ENCODE measurements at regions not wholly inside any gene's neighbourhood (a gene's known extent, or its start where the extent isn't known, plus 50 kb on each side); places are given as distances from the start of the nearest gene placed in this dataset.

- Histone ChIP-seq H3K27me3 (ENCODE audit: low read depth, low read length) (no peaks in the 10 kb centered on the region), H3K27ac (ENCODE audit: low read length) (no peak overlapping the region), H3K4me3 (ENCODE audit: low read depth in 1 of 2, low read length in 2 of 2) (no peak overlapping the region), H3K36me3 (ENCODE audit: control insufficient read depth in 1 of 2, insufficient read depth in 2 of 2, low read length in 2 of 2) (no peaks in the 10 kb centered on the region), H3K9me3 (ENCODE audit: control insufficient read depth in 1 of 2, low read length in 2 of 2) (no peaks in the 10 kb centered on the region), H3K4me1 (ENCODE audit: control insufficient read depth in 1 of 2, insufficient read depth in 2 of 2, low read length in 2 of 2) (no peaks in the 10 kb centered on the region)
Observed at GRCh38 chr13:107712145-107712860, 503.0 kb downstream of the LIG4 start.

GRCh38 chr13:107690181-107690580 is 525.2 kb downstream of the LIG4 start:
- Histone ChIP-seq H3K4me3 (ENCODE audit: low read depth in 1 of 2, low read length in 2 of 2) (no peak overlapping the region), H3K27ac (ENCODE audit: low read length) (no peak overlapping the region), H3K36me3 (ENCODE audit: control insufficient read depth in 1 of 2, insufficient read depth in 2 of 2, low read length in 2 of 2) (no peaks in the 10 kb centered on the region), H3K27me3 (ENCODE audit: low read depth, low read length) (no peaks in the 10 kb centered on the region), H3K4me1 (ENCODE audit: control insufficient read depth in 1 of 2, insufficient read depth in 2 of 2, low read length in 2 of 2) (no peaks in the 10 kb centered on the region), H3K9me3 (ENCODE audit: control insufficient read depth in 1 of 2, low read length in 2 of 2) (peaks cover 0 to 3% of the 10 kb centered on the region in 2 donors)

GRCh38 chr13:107685876-107686275 is 529.5 kb downstream of the LIG4 start:
- Histone ChIP-seq H3K27ac (ENCODE audit: low read length) (no peak overlapping the region), H3K9me3 (ENCODE audit: control insufficient read depth in 1 of 2, low read length in 2 of 2) (peaks cover 0 to 2% of the 10 kb centered on the region in 2 donors), H3K27me3 (ENCODE audit: low read depth, low read length) (no peaks in the 10 kb centered on the region), H3K4me3 (ENCODE audit: low read depth in 1 of 2, low read length in 2 of 2) (no peak overlapping the region), H3K36me3 (ENCODE audit: control insufficient read depth in 1 of 2, insufficient read depth in 2 of 2, low read length in 2 of 2) (no peaks in the 10 kb centered on the region), H3K4me1 (ENCODE audit: control insufficient read depth in 1 of 2, insufficient read depth in 2 of 2, low read length in 2 of 2) (no peaks in the 10 kb centered on the region)

- H3K4me1 ChIP-seq (ENCODE audit: control insufficient read depth in 1 of 2, insufficient read depth in 2 of 2, low read length in 2 of 2): no peaks in the 10 kb centered on the region
- no peaks in the 10 kb centered on the region for H3K36me3 ChIP-seq (ENCODE audit: control insufficient read depth in 1 of 2, insufficient read depth in 2 of 2, low read length in 2 of 2)
- H3K27ac ChIP-seq (ENCODE audit: low read length): no peak overlapping the region
- no peaks in the 10 kb centered on the region for H3K9me3 ChIP-seq (ENCODE audit: control insufficient read depth in 1 of 2, low read length in 2 of 2)
- H3K27me3 ChIP-seq (ENCODE audit: low read depth, low read length): no peaks in the 10 kb centered on the region
- no peak overlapping the region for H3K4me3 ChIP-seq (ENCODE audit: low read depth in 1 of 2, low read length in 2 of 2)
Observed at GRCh38 chr13:107681600-107681999, 533.7 kb downstream of the LIG4 start.

- Histone ChIP-seq H3K9me3 (ENCODE audit: control insufficient read depth in 1 of 2, low read length in 2 of 2) (no peaks in the 10 kb centered on the region), H3K36me3 (ENCODE audit: control insufficient read depth in 1 of 2, insufficient read depth in 2 of 2, low read length in 2 of 2) (no peaks in the 10 kb centered on the region), H3K27ac (ENCODE audit: low read length) (no peak overlapping the region), H3K27me3 (ENCODE audit: low read depth, low read length) (no peaks in the 10 kb centered on the region), H3K4me1 (ENCODE audit: control insufficient read depth in 1 of 2, insufficient read depth in 2 of 2, low read length in 2 of 2) (no peaks in the 10 kb centered on the region), H3K4me3 (ENCODE audit: low read depth in 1 of 2, low read length in 2 of 2) (no peak overlapping the region)
Observed at GRCh38 chr13:107680115-107680514, 535.2 kb downstream of the LIG4 start.

- no peak overlapping the region for H3K27ac ChIP-seq (ENCODE audit: low read length)
- H3K4me3 ChIP-seq (ENCODE audit: low read depth in 1 of 2, low read length in 2 of 2): no peak overlapping the region
- H3K36me3 ChIP-seq (ENCODE audit: control insufficient read depth in 1 of 2, insufficient read depth in 2 of 2, low read length in 2 of 2): no peaks in the 10 kb centered on the region
- no peaks in the 10 kb centered on the region for H3K27me3 ChIP-seq (ENCODE audit: low read depth, low read length)
- H3K4me1 ChIP-seq (ENCODE audit: control insufficient read depth in 1 of 2, insufficient read depth in 2 of 2, low read length in 2 of 2): no peaks in the 10 kb centered on the region
- H3K9me3 ChIP-seq (ENCODE audit: control insufficient read depth in 1 of 2, low read length in 2 of 2): no peaks in the 10 kb centered on the region
Observed at GRCh38 chr13:107678075-107678689, 537.2 kb downstream of the LIG4 start.

GRCh38 chr13:107675847-107676550 is 539.3 kb downstream of the LIG4 start:
- Histone ChIP-seq H3K36me3 (ENCODE audit: control insufficient read depth in 1 of 2, insufficient read depth in 2 of 2, low read length in 2 of 2) (no peaks in the 10 kb centered on the region), H3K9me3 (ENCODE audit: control insufficient read depth in 1 of 2, low read length in 2 of 2) (no peaks in the 10 kb centered on the region), H3K27me3 (ENCODE audit: low read depth, low read length) (no peaks in the 10 kb centered on the region), H3K27ac (ENCODE audit: low read length) (no peak overlapping the region), H3K4me1 (ENCODE audit: control insufficient read depth in 1 of 2, insufficient read depth in 2 of 2, low read length in 2 of 2) (no peaks in the 10 kb centered on the region), H3K4me3 (ENCODE audit: low read depth in 1 of 2, low read length in 2 of 2) (no peak overlapping the region)

- Histone ChIP-seq H3K27me3 (ENCODE audit: low read depth, low read length) (no peaks in the 10 kb centered on the region), H3K4me3 (ENCODE audit: low read depth in 1 of 2, low read length in 2 of 2) (no peak overlapping the region), H3K27ac (ENCODE audit: low read length) (no peak overlapping the region), H3K4me1 (ENCODE audit: control insufficient read depth in 1 of 2, insufficient read depth in 2 of 2, low read length in 2 of 2) (no peaks in the 10 kb centered on the region), H3K9me3 (ENCODE audit: control insufficient read depth in 1 of 2, low read length in 2 of 2) (peaks cover 0 to 3% of the 10 kb centered on the region in 2 donors), H3K36me3 (ENCODE audit: control insufficient read depth in 1 of 2, insufficient read depth in 2 of 2, low read length in 2 of 2) (no peaks in the 10 kb centered on the region)
Observed at GRCh38 chr13:107669391-107669993, 545.8 kb downstream of the LIG4 start.

- Histone ChIP-seq H3K27ac (ENCODE audit: low read length) (no peak overlapping the region), H3K27me3 (ENCODE audit: low read depth, low read length) (no peaks in the 10 kb centered on the region), H3K36me3 (ENCODE audit: control insufficient read depth in 1 of 2, insufficient read depth in 2 of 2, low read length in 2 of 2) (no peaks in the 10 kb centered on the region), H3K4me1 (ENCODE audit: control insufficient read depth in 1 of 2, insufficient read depth in 2 of 2, low read length in 2 of 2) (no peaks in the 10 kb centered on the region), H3K4me3 (ENCODE audit: low read depth in 1 of 2, low read length in 2 of 2) (no peak overlapping the region), H3K9me3 (ENCODE audit: control insufficient read depth in 1 of 2, low read length in 2 of 2) (peaks cover 0 to 3% of the 10 kb centered on the region in 2 donors)
Observed at GRCh38 chr13:107665926-107666458, 549.3 kb downstream of the LIG4 start.

- H3K4me3 ChIP-seq (ENCODE audit: low read depth in 1 of 2, low read length in 2 of 2): no peak overlapping the region
- H3K4me1 ChIP-seq (ENCODE audit: control insufficient read depth in 1 of 2, insufficient read depth in 2 of 2, low read length in 2 of 2): no peaks in the 10 kb centered on the region
- H3K27me3 ChIP-seq (ENCODE audit: low read depth, low read length): no peaks in the 10 kb centered on the region
- no peak overlapping the region for H3K27ac ChIP-seq (ENCODE audit: low read length)
- H3K36me3 ChIP-seq (ENCODE audit: control insufficient read depth in 1 of 2, insufficient read depth in 2 of 2, low read length in 2 of 2): no peaks in the 10 kb centered on the region
- H3K9me3 ChIP-seq (ENCODE audit: control insufficient read depth in 1 of 2, low read length in 2 of 2): peaks cover 0 to 2% of the 10 kb centered on the region in 2 donors
Observed at GRCh38 chr13:107650081-107650701, 565.1 kb downstream of the LIG4 start.

GRCh38 chr13:107649079-107649478 is 566.3 kb downstream of the LIG4 start:
- H3K27me3 ChIP-seq (ENCODE audit: low read depth, low read length): no peaks in the 10 kb centered on the region
- no peaks in the 10 kb centered on the region for H3K36me3 ChIP-seq (ENCODE audit: control insufficient read depth in 1 of 2, insufficient read depth in 2 of 2, low read length in 2 of 2)
- no peaks in the 10 kb centered on the region for H3K4me1 ChIP-seq (ENCODE audit: control insufficient read depth in 1 of 2, insufficient read depth in 2 of 2, low read length in 2 of 2)
- H3K4me3 ChIP-seq (ENCODE audit: low read depth in 1 of 2, low read length in 2 of 2): no peak overlapping the region
- no peaks in the 10 kb centered on the region for H3K9me3 ChIP-seq (ENCODE audit: control insufficient read depth in 1 of 2, low read length in 2 of 2)
- H3K27ac ChIP-seq (ENCODE audit: low read length): no peak overlapping the region
